ENCODE measurements at regions not wholly inside any gene's neighbourhood (a gene's known extent, or its start where the extent isn't known, plus 50 kb on each side); places are given as distances from the start of the nearest gene placed in this dataset.

GRCh38 chr2:20143263-20143662 lies 81.7 kb downstream of the SDC1 start:
- H3K27ac ChIP-seq (ENCODE audit: low read length in 2 of 2): no peak overlapping the region
- H3K27ac Mint-ChIP-seq: no peak overlapping the region
- ChIA-PET POLR2A (no interaction called here), CTCF (no interaction called here)
- no peaks in the 10 kb centered on the region for H3K79me2 ChIP-seq (ENCODE audit: control insufficient read depth, insufficient read depth, low read length)
- DNase-seq: no peak
- H3K4me3 Mint-ChIP-seq: no peak overlapping the region
- TF ChIP-seq EZH2 (IDR thresholded peaks at IDR 0.05; ENCODE audit: borderline replicate concordance, insufficient read depth, low read depth, low read length, poor library complexity, severe bottlenecking): no peak
- no peak for TF ChIP-seq CTCF (IDR thresholded peaks at IDR 0.05)
- no peaks in the 10 kb centered on the region for H3K36me3 ChIP-seq (replicated peaks in 1 of 2; ENCODE audit: control extremely low read depth in 1 of 2, control insufficient read depth in 1 of 2, extremely low read depth in 1 of 2, insufficient read depth in 2 of 2, low read length in 1 of 2)
- peaks cover 2% of the 10 kb centered on the region for H3K4me1 Mint-ChIP-seq
- H3K9me3 ChIP-seq (ENCODE audit: control extremely low read depth in 1 of 3, control insufficient read depth in 2 of 3, insufficient read depth in 1 of 3, low read length in 2 of 3): peaks cover 0 to 3% (median 0%) of the 10 kb centered on the region in 3 donors
- no peak overlapping the region for H2AFZ ChIP-seq (ENCODE audit: insufficient read depth, low read depth, low read length, poor library complexity, severe bottlenecking)
- H4K20me1 ChIP-seq (ENCODE audit: control insufficient read depth, insufficient read depth, low read length, poor library complexity, severe bottlenecking): no peaks in the 10 kb centered on the region
- WGBS (ENCODE audit: insufficient coverage): 90% methylated on average over 4 of the region's 5 CpGs
- no peak overlapping the region for H3K4me2 ChIP-seq (replicated peaks; ENCODE audit: low read depth, low read length, poor library complexity, severe bottlenecking)
- ATAC-seq (ENCODE audit: low read depth): no peak
- peaks cover 0 to 5% (median 0%) of the 10 kb centered on the region in 4 experiments for H3K27me3 ChIP-seq (replicated peaks in 1 of 4; ENCODE audit: control extremely low read depth in 1 of 4, control insufficient read depth in 3 of 4, insufficient read depth in 4 of 4, low read length in 3 of 4)
- intact Hi-C loops (cut with micrococcal nuclease): no loop called here
- H3K4me1 ChIP-seq (ENCODE audit: control insufficient read depth in 2 of 2, insufficient read depth in 2 of 2, low read length in 2 of 2): no peaks in the 10 kb centered on the region
- no peak overlapping the region for H3K4me3 ChIP-seq (ENCODE audit: control extremely low read depth in 1 of 5, extremely low read depth in 1 of 5, insufficient read depth in 1 of 5, low read depth in 2 of 5, low read length in 4 of 5)
- no peaks in the 10 kb centered on the region for H3K9me3 Mint-ChIP-seq (ENCODE audit: insufficient read depth)
- H3K27me3 Mint-ChIP-seq: peaks cover 20% of the 10 kb centered on the region
- H3K9ac ChIP-seq (ENCODE audit: low read length): no peak overlapping the region

GRCh38 chr2:20141806-20142205 lies 83.1 kb downstream of the SDC1 start:
- H3K27me3 ChIP-seq (replicated peaks in 1 of 4; ENCODE audit: control extremely low read depth in 1 of 4, control insufficient read depth in 3 of 4, insufficient read depth in 4 of 4, low read length in 3 of 4): peaks cover 0 to under 1% (median 0%) of the 10 kb centered on the region in 4 experiments
- no peak for ATAC-seq (ENCODE audit: low read depth)
- intact Hi-C loops (cut with micrococcal nuclease): no loop called here
- Mint-ChIP-seq H3K27me3 (peaks cover 12% of the 10 kb centered on the region), H3K4me3 (no peak overlapping the region), H3K27ac (no peak overlapping the region), H3K4me1 (peaks cover 2% of the 10 kb centered on the region), H3K9me3 (ENCODE audit: insufficient read depth) (no peaks in the 10 kb centered on the region)
- CTCF ChIA-PET: no interaction called here
- 94% methylated on average over 7 of the region's 8 CpGs for WGBS (ENCODE audit: insufficient coverage)
- H3K27ac ChIP-seq (ENCODE audit: low read length in 2 of 2): no peak overlapping the region
- no peaks in the 10 kb centered on the region for H3K36me3 ChIP-seq (replicated peaks in 1 of 2; ENCODE audit: control extremely low read depth in 1 of 2, control insufficient read depth in 1 of 2, extremely low read depth in 1 of 2, insufficient read depth in 2 of 2, low read length in 1 of 2)
- POLR2A ChIA-PET: no interaction called here
- no peaks in the 10 kb centered on the region for H3K79me2 ChIP-seq (ENCODE audit: control insufficient read depth, insufficient read depth, low read length)
- H4K20me1 ChIP-seq (ENCODE audit: control insufficient read depth, insufficient read depth, low read length, poor library complexity, severe bottlenecking): no peaks in the 10 kb centered on the region
- no peak for DNase-seq
- H3K4me2 ChIP-seq (replicated peaks; ENCODE audit: low read depth, low read length, poor library complexity, severe bottlenecking): no peak overlapping the region
- no peak overlapping the region for H3K9ac ChIP-seq (ENCODE audit: low read length)
- H2AFZ ChIP-seq (ENCODE audit: insufficient read depth, low read depth, low read length, poor library complexity, severe bottlenecking): no peak overlapping the region
- TF ChIP-seq EZH2 (IDR thresholded peaks at IDR 0.05; ENCODE audit: borderline replicate concordance, insufficient read depth, low read depth, low read length, poor library complexity, severe bottlenecking): no peak
- no peak for TF ChIP-seq CTCF (IDR thresholded peaks at IDR 0.05)
- H3K9me3 ChIP-seq (ENCODE audit: control extremely low read depth in 1 of 3, control insufficient read depth in 2 of 3, insufficient read depth in 1 of 3, low read length in 2 of 3): peaks cover 0 to 3% (median 0%) of the 10 kb centered on the region in 3 donors
- H3K4me3 ChIP-seq (ENCODE audit: control extremely low read depth in 1 of 5, extremely low read depth in 1 of 5, insufficient read depth in 1 of 5, low read depth in 2 of 5, low read length in 4 of 5): no peak overlapping the region
- no peaks in the 10 kb centered on the region for H3K4me1 ChIP-seq (ENCODE audit: control insufficient read depth in 2 of 2, insufficient read depth in 2 of 2, low read length in 2 of 2)

All from B cell (primary cell).